CD8-positive, alpha-beta memory T cell (primary cell): ENCODE measurements at regions not wholly inside any gene's neighbourhood (a gene's known extent, or its start where the extent isn't known, plus 50 kb on each side); places are given as distances from the start of the nearest gene placed in this dataset.

Source experiments
- CTCF ChIA-PET: fragments of 350-600 bp; sonication (Branson Sonifier 250); formaldehyde crosslinking; loops from one replicate; lab custom pipeline; 2021; ENCODE audit warnings: antibody characterized with exemption; lab: Charles Lee
- POLR2A ChIA-PET: fragments of 350-600 bp; sonication (Branson Sonifier 250); formaldehyde crosslinking; loops from one replicate; lab custom pipeline; 2021; ENCODE audit warnings: antibody characterized with exemption; lab: Charles Lee
- DNase-seq, 5 donors: peaks; one replicate each; pipeline versions ENCODE4 v3.0.0 to v3.0.0-alpha.2; 2020 to 2022; ENCODE audit warnings: mixed read lengths in 1 of 5
- H3K27ac ChIP-seq: one replicate; pipeline ENCODE4 v1.7.0; 2013; ENCODE audit warnings: low read depth, mild to moderate bottlenecking, low read length, moderate library complexity
- H3K27me3 ChIP-seq: 2 replicates; pipeline ENCODE4 v1.7.0; 2013; ENCODE audit warnings: low read length, mild to moderate bottlenecking; ENCODE audit not compliant: insufficient read depth, poor library complexity, severe bottlenecking
- H3K36me3 ChIP-seq: 2 replicates; pipeline ENCODE4 v1.7.0; 2013; ENCODE audit warnings: mild to moderate bottlenecking, low read length, moderate library complexity; ENCODE audit not compliant: insufficient read depth
- H3K4me1 ChIP-seq: 2 replicates; pipeline ENCODE4 v1.7.0; 2013; ENCODE audit warnings: mild to moderate bottlenecking, low read length, moderate library complexity; ENCODE audit not compliant: insufficient read depth
- H3K4me3 ChIP-seq: 2 replicates; pipeline ENCODE4 v1.7.0; 2013; ENCODE audit warnings: mild to moderate bottlenecking, low read length
- H3K9me3 ChIP-seq: 2 replicates; pipeline ENCODE4 v1.7.0; 2013; ENCODE audit warnings: mild to moderate bottlenecking, low read length
- H3K27ac Mint-ChIP-seq, 8 donors: one replicate each; pipeline ENCODE4 v1.8.0; 2020 to 2021; ENCODE audit warnings: mixed read lengths in 8 of 8, mild to moderate bottlenecking in 6 of 8, inconsistent platforms in 3 of 8, moderate library complexity in 3 of 8
- H3K27me3 Mint-ChIP-seq, 2 donors: one replicate each; pipeline ENCODE4 v1.8.0; 2020 to 2021; ENCODE audit warnings: mixed read lengths in 2 of 2, mild to moderate bottlenecking in 1 of 2, moderate library complexity in 1 of 2
- H3K36me3 Mint-ChIP-seq, 3 donors: one replicate each; pipeline ENCODE4 v1.8.0; 2020 to 2021; ENCODE audit warnings: mixed read lengths in 3 of 3, inconsistent platforms in 1 of 3, mild to moderate bottlenecking in 1 of 3
- H3K4me1 Mint-ChIP-seq, 3 donors: one replicate each; pipeline ENCODE4 v1.8.0; 2020 to 2021; ENCODE audit warnings: mixed read lengths in 3 of 3, inconsistent platforms in 1 of 3, mild to moderate bottlenecking in 1 of 3
- H3K4me3 Mint-ChIP-seq, 7 donors: one replicate each; pipeline ENCODE4 v1.8.0; 2020 to 2021; ENCODE audit warnings: mixed read lengths in 7 of 7, mild to moderate bottlenecking in 6 of 7, moderate library complexity in 4 of 7, inconsistent platforms in 2 of 7
- H3K9me3 Mint-ChIP-seq, 5 donors: one replicate each; pipeline ENCODE4 v1.8.0; 2020 to 2022; ENCODE audit warnings: mixed read lengths in 5 of 5, mild to moderate bottlenecking in 3 of 5, moderate library complexity in 2 of 5, inconsistent platforms in 1 of 5

GRCh38 chr7:131107337-131108211 lies 220.1 kb upstream of the MKLN1 start:
- DNase-seq = peak; percentile 55 to 90 (median 86)
- ChIA-PET POLR2A (interaction anchor here (0.6 to 4.6 kb wide), 10 partner anchors 18 to 320 kb away, joined by 3 to 31 read pairs (median 4); partner anchors contain the start of gene MKLN1), CTCF (interaction anchor here (0.6 to 3.1 kb wide), 5 partner anchors 14 to 321 kb away, joined by 3 to 7 read pairs (median 5); partner anchors contain the start of gene MKLN1)
- H3K27me3 ChIP-seq = no peaks in the 10 kb centered on the region
- H3K9me3 Mint-ChIP-seq = peaks cover 0 to 6% (median 2%) of the 10 kb centered on the region in 5 donors
- peak overlapping the region; percentile 99 for H3K27ac ChIP-seq
- peaks cover 55% of the 10 kb centered on the region for H3K4me1 ChIP-seq
- peaks cover 55 to 75% (median 65%) of the 10 kb centered on the region in 3 donors for H3K4me1 Mint-ChIP-seq
- H3K27me3 Mint-ChIP-seq = peaks cover 0 to 17% of the 10 kb centered on the region in 2 donors
- peaks cover 0 to 51% (median 10%) of the 10 kb centered on the region in 3 donors for H3K36me3 Mint-ChIP-seq
- peak overlapping the region; percentile 90 to 100 (median 98) for H3K4me3 Mint-ChIP-seq
- H3K4me3 ChIP-seq = peak overlapping the region; percentile 96
- no peaks in the 10 kb centered on the region for H3K9me3 ChIP-seq
- H3K36me3 ChIP-seq = no peaks in the 10 kb centered on the region
- peak overlapping the region; percentile 94 to 100 (median 100) for H3K27ac Mint-ChIP-seq

- peak overlapping the region; percentile 94 to 100 (median 100) for H3K27ac Mint-ChIP-seq
- H3K4me3 ChIP-seq = peak overlapping the region; percentile 96
- peaks cover 0 to 17% of the 10 kb centered on the region in 2 donors for H3K27me3 Mint-ChIP-seq
- H3K36me3 Mint-ChIP-seq = peaks cover 0 to 46% (median 9%) of the 10 kb centered on the region in 3 donors
- peak overlapping the region; percentile 90 to 100 (median 98) for H3K4me3 Mint-ChIP-seq
- CTCF ChIA-PET = interaction anchor here (1.3 to 3.1 kb wide), 7 partner anchors 16 to 219 kb away, joined by 3 to 10 read pairs (median 7); partner anchors contain the start of gene MKLN1
- no peaks in the 10 kb centered on the region for H3K36me3 ChIP-seq
- H3K9me3 ChIP-seq = no peaks in the 10 kb centered on the region
- H3K9me3 Mint-ChIP-seq = peaks cover 0 to 6% (median 2%) of the 10 kb centered on the region in 5 donors
- peaks cover 47 to 67% (median 57%) of the 10 kb centered on the region in 3 donors for H3K4me1 Mint-ChIP-seq
- H3K27ac ChIP-seq = peak overlapping the region; percentile 99
- POLR2A ChIA-PET = interaction anchor here (0.5 to 4.6 kb wide), 10 partner anchors 39 to 219 kb away, joined by 3 to 31 read pairs (median 5); partner anchors contain the start of gene MKLN1
- no peaks in the 10 kb centered on the region for H3K27me3 ChIP-seq
- DNase-seq = peak in 4 of 5 donors; percentile 50 to 86 (median 79)
- peaks cover 47% of the 10 kb centered on the region for H3K4me1 ChIP-seq
These were observed 219.3 kb upstream of the MKLN1 start for GRCh38 chr7:131108212-131108940.

- Histone ChIP-seq H3K27ac (peak overlapping the region; percentile 99), H3K4me1 (peaks cover 39% of the 10 kb centered on the region), H3K36me3 (no peaks in the 10 kb centered on the region), H3K9me3 (no peaks in the 10 kb centered on the region), H3K27me3 (no peaks in the 10 kb centered on the region), H3K4me3 (peak overlapping the region; percentile 96)
- H3K9me3 Mint-ChIP-seq = peaks cover 0 to 5% (median 2%) of the 10 kb centered on the region in 5 donors
- ChIA-PET POLR2A (interaction anchor here (0.5 to 2.7 kb wide), 11 partner anchors 20 to 325 kb away, joined by 3 to 12 read pairs (median 3); partner anchors contain the start of gene MKLN1), CTCF (interaction anchor here (0.8 to 3.1 kb wide), 9 partner anchors 13 to 194 kb away, joined by 3 to 10 read pairs (median 3); no protein-coding TSS in a partner anchor)
- H3K27me3 Mint-ChIP-seq = peaks cover 0 to 17% of the 10 kb centered on the region in 2 donors
- H3K4me3 Mint-ChIP-seq = peak overlapping the region; percentile 90 to 100 (median 98)
- peaks cover 39 to 59% (median 49%) of the 10 kb centered on the region in 3 donors for H3K4me1 Mint-ChIP-seq
- DNase-seq = no peak
- H3K27ac Mint-ChIP-seq = peak overlapping the region; percentile 94 to 100 (median 100)
- peaks cover 0 to 38% (median 4%) of the 10 kb centered on the region in 3 donors for H3K36me3 Mint-ChIP-seq
These were observed 218.5 kb upstream of the MKLN1 start for GRCh38 chr7:131109011-131109758.

GRCh38 chr7:131109759-131110296 lies 217.8 kb upstream of the MKLN1 start:
- peak overlapping the region; percentile 90 to 100 (median 98) for H3K4me3 Mint-ChIP-seq
- peaks cover 0 to 5% (median 2%) of the 10 kb centered on the region in 5 donors for H3K9me3 Mint-ChIP-seq
- no peaks in the 10 kb centered on the region for H3K36me3 ChIP-seq
- H3K27me3 ChIP-seq = no peaks in the 10 kb centered on the region
- peaks cover 33 to 53% (median 42%) of the 10 kb centered on the region in 3 donors for H3K4me1 Mint-ChIP-seq
- peak; percentile 61 to 86 (median 68) for DNase-seq
- peak overlapping the region; percentile 99 for H3K27ac ChIP-seq
- H3K4me1 ChIP-seq = peaks cover 33% of the 10 kb centered on the region
- peaks cover 0 to 31% (median 2%) of the 10 kb centered on the region in 3 donors for H3K36me3 Mint-ChIP-seq
- peak overlapping the region; percentile 36 to 100 (median 100) for H3K27ac Mint-ChIP-seq
- ChIA-PET CTCF (interaction anchor here (0.8 to 3.1 kb wide), 9 partner anchors 12 to 193 kb away, joined by 3 to 10 read pairs (median 3); no protein-coding TSS in a partner anchor), POLR2A (interaction anchor here (0.8 to 2.7 kb wide), 9 partner anchors 74 to 324 kb away, joined by 3 to 12 read pairs (median 4); partner anchors contain the start of gene MKLN1)
- H3K9me3 ChIP-seq = no peaks in the 10 kb centered on the region
- peaks cover 0 to 17% of the 10 kb centered on the region in 2 donors for H3K27me3 Mint-ChIP-seq
- peak overlapping the region; percentile 96 for H3K4me3 ChIP-seq

GRCh38 chr7:131110297-131111080 lies 217.2 kb upstream of the MKLN1 start:
- Histone ChIP-seq H3K9me3 (no peaks in the 10 kb centered on the region), H3K4me1 (peaks cover 26% of the 10 kb centered on the region), H3K27me3 (no peaks in the 10 kb centered on the region), H3K4me3 (peak overlapping the region; percentile 56), H3K27ac (peak overlapping the region; percentile 99), H3K36me3 (no peaks in the 10 kb centered on the region)
- Mint-ChIP-seq H3K9me3 (peaks cover 0 to 5% (median 0%) of the 10 kb centered on the region in 5 donors), H3K4me1 (peaks cover 26 to 46% (median 36%) of the 10 kb centered on the region in 3 donors), H3K4me3 (peak overlapping the region; percentile 61 to 100 (median 74)), H3K27ac (peak overlapping the region in 7 of 8 donors; percentile 85 to 100 (median 87)), H3K36me3 (peaks cover 0 to 25% (median 1%) of the 10 kb centered on the region in 3 donors), H3K27me3 (peaks cover 0 to 14% of the 10 kb centered on the region in 2 donors)
- CTCF ChIA-PET = interaction anchor here (0.9 to 3.1 kb wide), 5 partner anchors 11 to 121 kb away, joined by 3 to 10 read pairs (median 3); no protein-coding TSS in a partner anchor
- DNase-seq = peak in 1 of 5 donors; percentile 8
- POLR2A ChIA-PET = interaction anchor here (0.5 to 2.7 kb wide), 9 partner anchors 73 to 217 kb away, joined by 3 to 12 read pairs (median 4); partner anchors contain the start of gene MKLN1

- POLR2A ChIA-PET = interaction anchor here (0.5 to 0.6 kb wide), 2 partner anchors 120 to 123 kb away, joined by 3 read pairs; no protein-coding TSS in a partner anchor
- Mint-ChIP-seq H3K4me1 (peaks cover 26 to 46% (median 36%) of the 10 kb centered on the region in 3 donors), H3K4me3 (peak overlapping the region; percentile 61 to 98 (median 74)), H3K9me3 (peaks cover 0 to 5% (median 0%) of the 10 kb centered on the region in 5 donors), H3K27me3 (peaks cover 0 to 14% of the 10 kb centered on the region in 2 donors), H3K27ac (peak overlapping the region in 7 of 8 donors; percentile 67 to 100 (median 85)), H3K36me3 (peaks cover 0 to 23% (median 1%) of the 10 kb centered on the region in 3 donors)
- no peaks in the 10 kb centered on the region for H3K9me3 ChIP-seq
- peak in 2 of 5 donors; percentile 33 to 58 for DNase-seq
- CTCF ChIA-PET = interaction anchor here (1.4 to 3.1 kb wide), 2 partner anchors 78 to 111 kb away, joined by 3 to 10 read pairs; no protein-coding TSS in a partner anchor
- H3K4me1 ChIP-seq = peaks cover 26% of the 10 kb centered on the region
- no peak overlapping the region for H3K4me3 ChIP-seq
- H3K36me3 ChIP-seq = no peaks in the 10 kb centered on the region
- H3K27ac ChIP-seq = no peak overlapping the region
- H3K27me3 ChIP-seq = no peaks in the 10 kb centered on the region
These were observed 216.5 kb upstream of the MKLN1 start for GRCh38 chr7:131111081-131111576.
